Ovary (tissue), 3 donors: ENCODE measurements at regions not wholly inside any gene's neighbourhood (a gene's known extent, or its start where the extent isn't known, plus 50 kb on each side); places are given as distances from the start of the nearest gene placed in this dataset.

Source experiments
- POLR2A ChIP-seq: fragments of 450-650 bp; IDR thresholded peaks from one replicate; pipeline ENCODE4 v1.6.1; 2017; ENCODE audit warnings: antibody characterized with exemption, mild to moderate bottlenecking, moderate library complexity
- TF ChIP-seq, protein P1 (sequence below), 3 donors: fragments of 450-650 bp in 2 of 3; fragments of 200-600 bp in 1 of 3; IDR thresholded peaks; one replicate each; pipeline versions ENCODE4 v1.5.1 to v1.8.0; 2016 to 2022; ENCODE audit warnings: antibody characterized with exemption in 3 of 3, mild to moderate bottlenecking in 1 of 3
- donor health status: DM: no; HTN: no; CAD: no.

DNA sequence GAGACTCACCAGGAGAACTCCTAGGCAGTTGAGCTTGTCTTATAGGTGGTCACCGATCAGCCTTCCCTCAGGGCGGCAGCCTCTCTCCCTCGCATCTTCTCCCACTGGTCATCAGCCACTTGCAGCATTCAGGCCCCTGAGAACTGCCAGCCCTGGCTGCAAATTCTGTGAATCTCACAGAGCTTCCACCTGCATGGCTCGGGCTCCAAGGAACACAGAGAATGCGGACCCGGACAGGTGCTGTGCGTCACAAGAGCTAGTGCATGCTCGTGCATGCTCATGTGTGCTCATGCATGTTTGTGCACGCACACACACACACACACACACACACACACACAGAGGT, 176.9 kb downstream of the ARHGAP12 start:
- TF ChIP-seq, protein P1, sequence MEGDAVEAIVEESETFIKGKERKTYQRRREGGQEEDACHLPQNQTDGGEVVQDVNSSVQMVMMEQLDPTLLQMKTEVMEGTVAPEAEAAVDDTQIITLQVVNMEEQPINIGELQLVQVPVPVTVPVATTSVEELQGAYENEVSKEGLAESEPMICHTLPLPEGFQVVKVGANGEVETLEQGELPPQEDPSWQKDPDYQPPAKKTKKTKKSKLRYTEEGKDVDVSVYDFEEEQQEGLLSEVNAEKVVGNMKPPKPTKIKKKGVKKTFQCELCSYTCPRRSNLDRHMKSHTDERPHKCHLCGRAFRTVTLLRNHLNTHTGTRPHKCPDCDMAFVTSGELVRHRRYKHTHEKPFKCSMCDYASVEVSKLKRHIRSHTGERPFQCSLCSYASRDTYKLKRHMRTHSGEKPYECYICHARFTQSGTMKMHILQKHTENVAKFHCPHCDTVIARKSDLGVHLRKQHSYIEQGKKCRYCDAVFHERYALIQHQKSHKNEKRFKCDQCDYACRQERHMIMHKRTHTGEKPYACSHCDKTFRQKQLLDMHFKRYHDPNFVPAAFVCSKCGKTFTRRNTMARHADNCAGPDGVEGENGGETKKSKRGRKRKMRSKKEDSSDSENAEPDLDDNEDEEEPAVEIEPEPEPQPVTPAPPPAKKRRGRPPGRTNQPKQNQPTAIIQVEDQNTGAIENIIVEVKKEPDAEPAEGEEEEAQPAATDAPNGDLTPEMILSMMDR (IDR thresholded peaks at IDR 0.05), result no peak
- no peak for TF ChIP-seq POLR2A
